Adrenal gland (tissue), 9 donors: ENCODE measurements at regions not wholly inside any gene's neighbourhood (a gene's known extent, or its start where the extent isn't known, plus 50 kb on each side); places are given as distances from the start of the nearest gene placed in this dataset.
"Not testable (repeated sequence)": the region's sequence is repeated elsewhere in the genome, so short reads cannot be mapped to it uniquely, and the experiment has no call there.

Experiments
- DNase-seq, 7 donors: peaks; one replicate each; pipeline ENCODE4 v3.0.0-alpha.2; 2019 to 2020
- H3K27ac ChIP-seq, 5 donors: fragments of 200-600 bp; sonication (generic) in 4 of 5; 1 replicate in 3 of 5; 2 replicates in 2 of 5; pipeline versions ENCODE4 v1.5.1 to v1.8.0; 2016 to 2020; ENCODE audit warnings: mild to moderate bottlenecking in 1 of 5
- H3K27me3 ChIP-seq: fragments of 200-600 bp; 2 replicates; pipeline ENCODE4 v1.8.0; 2021
- H3K36me3 ChIP-seq, 2 donors: fragments of 200-600 bp; replicated peaks in 1 of 2; 1 replicate in 1 of 2; 2 replicates in 1 of 2; pipeline versions ENCODE4 v1.5.1 to v1.8.0; 2018 to 2022
- H3K4me1 ChIP-seq, 2 donors: fragments of 200-600 bp; replicated peaks in 1 of 2; 1 replicate in 1 of 2; 2 replicates in 1 of 2; pipeline versions ENCODE4 v1.5.1 to v1.8.0; 2018 to 2021
- H3K4me3 ChIP-seq, 4 donors: fragments of 200-600 bp; sonication (generic) in 3 of 4; one replicate each; pipeline ENCODE4 v1.5.1; 2016 to 2018
- H3K9me3 ChIP-seq, 3 donors: fragments of 200-600 bp; sonication (generic) in 1 of 3; replicated peaks in 1 of 3; 1 replicate in 2 of 3; 2 replicates in 1 of 3; pipeline versions ENCODE4 v1.5.1 to v1.8.0; 2016 to 2021
- CTCF ChIP-seq, 6 experiments: fragments of 450-650 bp in 4 of 6; fragments of 200-600 bp in 2 of 6; sonication (generic) in 1 of 6; IDR thresholded peaks; 1 replicate in 5 of 6; 2 replicates in 1 of 6; pipeline versions ENCODE4 v1.5.1 to v1.8.0; 2016 to 2021; ENCODE audit warnings: antibody characterized with exemption in 6 of 6, mild to moderate bottlenecking in 2 of 6, moderate library complexity in 1 of 6
- POLR2A ChIP-seq, 2 donors: fragments of 450-650 bp; IDR thresholded peaks; one replicate each; pipeline ENCODE4 v1.6.1; 2017; ENCODE audit warnings: antibody characterized with exemption in 2 of 2, mild to moderate bottlenecking in 2 of 2, moderate library complexity in 1 of 2
- WGBS, 4 donors: extraction: QIAGEN DNeasy Blood & Tissue Kit in 2 of 4; methylation state at CpG; one replicate each; pipeline versions ENCODE4 v1.1.5 to v1.1.7; 2013 to 2017; 5-methylcytosine and 5-hydroxymethylcytosine counted together
- intact Hi-C, 2 donors: fragments of 100-400 bp; cut with DNase I; formaldehyde crosslinking; loops; one replicate each; pipeline versions ENCODE4 v1.14.1 to v1.15.0; 2022 to 2023
- donor health status: healthy with polysubstance abuse.
- donor health status: Bipolar disorder and iron deficiency.
- donor health status: DM: yes; HTN: yes; CAD: no.
- donor health status: DM: no; HTN: no; CAD: no.
- donor health status: DM: no; HTN: no; CAD: no.

- intact Hi-C loops: no loop called here
- H3K27ac ChIP-seq: no peak overlapping the region
- no peak overlapping the region for H3K4me3 ChIP-seq
- WGBS, 4 donors: 57 to 76% (median 63%) methylated on average over 7 of the region's 7 CpGs
- H3K9me3 ChIP-seq: no peaks in the 10 kb centered on the region
- no peak for TF ChIP-seq CTCF (IDR thresholded peaks at IDR 0.05)
- TF ChIP-seq POLR2A (IDR thresholded peaks at IDR 0.05): no peak
- no peaks in the 10 kb centered on the region for H3K36me3 ChIP-seq
- H3K27me3 ChIP-seq: no peaks in the 10 kb centered on the region
- H3K4me1 ChIP-seq: no peaks in the 10 kb centered on the region
- DNase-seq: no peak
These were observed 530.4 kb downstream of the XYLT1 start for GRCh38 chr16:16940351-16940750.

GRCh38 chr16:16942849-16943248 lies 527.9 kb downstream of the XYLT1 start:
- H3K36me3 ChIP-seq, intact Hi-C loops, H3K4me3 ChIP-seq, H3K27me3 ChIP-seq, H3K9me3 ChIP-seq, DNase-seq, H3K4me1 ChIP-seq, H3K27ac ChIP-seq: not testable (repeated sequence)
- WGBS, 4 donors: 92 to 95% (median 94%) methylated on average over 6 of the region's 6 CpGs

- intact Hi-C loops: no loop called here
- 67 to 88% (median 77%) methylated on average over 1 of the region's 1 CpG for WGBS, 4 donors
- Histone ChIP-seq H3K9me3 (no peaks in the 10 kb centered on the region), H3K4me1 (no peaks in the 10 kb centered on the region), H3K27me3 (no peaks in the 10 kb centered on the region), H3K36me3 (no peaks in the 10 kb centered on the region), H3K27ac (no peak overlapping the region), H3K4me3 (no peak overlapping the region)
- no peak for TF ChIP-seq CTCF (IDR thresholded peaks at IDR 0.05)
- no peak for TF ChIP-seq POLR2A (IDR thresholded peaks at IDR 0.05)
- DNase-seq: no peak
These were observed 525.6 kb downstream of the XYLT1 start for GRCh38 chr16:16945207-16945606.

- Histone ChIP-seq H3K9me3 (no peaks in the 10 kb centered on the region), H3K27me3 (no peaks in the 10 kb centered on the region), H3K36me3 (no peaks in the 10 kb centered on the region), H3K4me3 (no peak overlapping the region), H3K27ac (no peak overlapping the region), H3K4me1 (no peaks in the 10 kb centered on the region)
- WGBS, 4 donors: 58 to 78% (median 70%) methylated on average over 2 of the region's 2 CpGs
- no peak for TF ChIP-seq CTCF (IDR thresholded peaks at IDR 0.05)
- TF ChIP-seq POLR2A (IDR thresholded peaks at IDR 0.05): no peak
- no peak for DNase-seq
- intact Hi-C loops: no loop called here
These were observed 514.4 kb downstream of the XYLT1 start for GRCh38 chr16:16956376-16956775.

- H3K36me3 ChIP-seq: no peaks in the 10 kb centered on the region
- H3K4me1 ChIP-seq: no peaks in the 10 kb centered on the region
- no peaks in the 10 kb centered on the region for H3K9me3 ChIP-seq
- 73 to 98% (median 92%) methylated on average over 2 of the region's 2 CpGs for WGBS, 4 donors
- TF ChIP-seq CTCF (IDR thresholded peaks at IDR 0.05) (no peak), POLR2A (IDR thresholded peaks at IDR 0.05) (no peak)
- no peak for DNase-seq
- no peak overlapping the region for H3K27ac ChIP-seq
- intact Hi-C loops: no loop called here
- no peaks in the 10 kb centered on the region for H3K27me3 ChIP-seq
- no peak overlapping the region for H3K4me3 ChIP-seq
These were observed 510.0 kb downstream of the XYLT1 start for GRCh38 chr16:16960785-16961184.
